ENCODE measurements at regions not wholly inside any gene's neighbourhood (a gene's known extent, or its start where the extent isn't known, plus 50 kb on each side); places are given as distances from the start of the nearest gene placed in this dataset.

GRCh38 chr10:117780411-117780810 lies 237.9 kb downstream of the EMX2 start:
- no peak for TF ChIP-seq EZH2 (IDR thresholded peaks at IDR 0.05)
- no peak for TF ChIP-seq POLR2AphosphoS5 (IDR thresholded peaks at IDR 0.05; ENCODE audit: borderline replicate concordance, low read depth, low read length)
